ENCODE measurements at regions not wholly inside any gene's neighbourhood (a gene's known extent, or its start where the extent isn't known, plus 50 kb on each side); places are given as distances from the start of the nearest gene placed in this dataset.

DNA sequence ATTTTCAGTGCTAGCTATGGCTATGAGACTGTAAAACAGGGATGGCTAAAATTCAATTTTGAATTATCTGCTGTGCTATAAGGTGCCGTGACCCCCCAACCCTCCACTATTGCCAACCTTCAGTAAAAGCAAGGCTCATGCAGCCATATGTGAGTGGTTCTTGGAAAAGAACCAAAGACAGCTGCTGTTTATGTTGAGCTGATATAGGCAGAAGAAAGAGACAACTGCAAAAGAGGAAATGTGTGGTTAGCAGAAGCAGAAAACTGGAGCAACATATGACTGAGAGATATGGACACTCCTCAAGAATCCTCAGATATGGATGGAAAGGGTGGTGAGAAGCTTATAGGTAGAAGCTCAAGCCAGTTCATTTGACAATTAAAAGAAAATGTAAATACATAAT, 200.3 kb downstream of the TLE1 start (continued):
- TF ChIP-seq SRF (IDR thresholded peaks at IDR 0.05; ENCODE audit: low read depth, low read length) (no peak), JUN (IDR thresholded peaks at IDR 0.05; ENCODE audit: low read depth, low read length) (no peak), POU5F1 (IDR thresholded peaks at IDR 0.05; ENCODE audit: low read depth, low read length) (no peak), CHD1 (IDR thresholded peaks at IDR 0.05; ENCODE audit: low read depth, low read length) (no peak), RBBP5 (IDR thresholded peaks at IDR 0.05; ENCODE audit: borderline replicate concordance, low read depth, low read length) (no peak)
- TF ChIP-seq, protein P1, sequence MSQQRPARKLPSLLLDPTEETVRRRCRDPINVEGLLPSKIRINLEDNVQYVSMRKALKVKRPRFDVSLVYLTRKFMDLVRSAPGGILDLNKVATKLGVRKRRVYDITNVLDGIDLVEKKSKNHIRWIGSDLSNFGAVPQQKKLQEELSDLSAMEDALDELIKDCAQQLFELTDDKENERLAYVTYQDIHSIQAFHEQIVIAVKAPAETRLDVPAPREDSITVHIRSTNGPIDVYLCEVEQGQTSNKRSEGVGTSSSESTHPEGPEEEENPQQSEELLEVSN (IDR thresholded peaks at IDR 0.05) = no peak
- TF ChIP-seq, protein P2, sequence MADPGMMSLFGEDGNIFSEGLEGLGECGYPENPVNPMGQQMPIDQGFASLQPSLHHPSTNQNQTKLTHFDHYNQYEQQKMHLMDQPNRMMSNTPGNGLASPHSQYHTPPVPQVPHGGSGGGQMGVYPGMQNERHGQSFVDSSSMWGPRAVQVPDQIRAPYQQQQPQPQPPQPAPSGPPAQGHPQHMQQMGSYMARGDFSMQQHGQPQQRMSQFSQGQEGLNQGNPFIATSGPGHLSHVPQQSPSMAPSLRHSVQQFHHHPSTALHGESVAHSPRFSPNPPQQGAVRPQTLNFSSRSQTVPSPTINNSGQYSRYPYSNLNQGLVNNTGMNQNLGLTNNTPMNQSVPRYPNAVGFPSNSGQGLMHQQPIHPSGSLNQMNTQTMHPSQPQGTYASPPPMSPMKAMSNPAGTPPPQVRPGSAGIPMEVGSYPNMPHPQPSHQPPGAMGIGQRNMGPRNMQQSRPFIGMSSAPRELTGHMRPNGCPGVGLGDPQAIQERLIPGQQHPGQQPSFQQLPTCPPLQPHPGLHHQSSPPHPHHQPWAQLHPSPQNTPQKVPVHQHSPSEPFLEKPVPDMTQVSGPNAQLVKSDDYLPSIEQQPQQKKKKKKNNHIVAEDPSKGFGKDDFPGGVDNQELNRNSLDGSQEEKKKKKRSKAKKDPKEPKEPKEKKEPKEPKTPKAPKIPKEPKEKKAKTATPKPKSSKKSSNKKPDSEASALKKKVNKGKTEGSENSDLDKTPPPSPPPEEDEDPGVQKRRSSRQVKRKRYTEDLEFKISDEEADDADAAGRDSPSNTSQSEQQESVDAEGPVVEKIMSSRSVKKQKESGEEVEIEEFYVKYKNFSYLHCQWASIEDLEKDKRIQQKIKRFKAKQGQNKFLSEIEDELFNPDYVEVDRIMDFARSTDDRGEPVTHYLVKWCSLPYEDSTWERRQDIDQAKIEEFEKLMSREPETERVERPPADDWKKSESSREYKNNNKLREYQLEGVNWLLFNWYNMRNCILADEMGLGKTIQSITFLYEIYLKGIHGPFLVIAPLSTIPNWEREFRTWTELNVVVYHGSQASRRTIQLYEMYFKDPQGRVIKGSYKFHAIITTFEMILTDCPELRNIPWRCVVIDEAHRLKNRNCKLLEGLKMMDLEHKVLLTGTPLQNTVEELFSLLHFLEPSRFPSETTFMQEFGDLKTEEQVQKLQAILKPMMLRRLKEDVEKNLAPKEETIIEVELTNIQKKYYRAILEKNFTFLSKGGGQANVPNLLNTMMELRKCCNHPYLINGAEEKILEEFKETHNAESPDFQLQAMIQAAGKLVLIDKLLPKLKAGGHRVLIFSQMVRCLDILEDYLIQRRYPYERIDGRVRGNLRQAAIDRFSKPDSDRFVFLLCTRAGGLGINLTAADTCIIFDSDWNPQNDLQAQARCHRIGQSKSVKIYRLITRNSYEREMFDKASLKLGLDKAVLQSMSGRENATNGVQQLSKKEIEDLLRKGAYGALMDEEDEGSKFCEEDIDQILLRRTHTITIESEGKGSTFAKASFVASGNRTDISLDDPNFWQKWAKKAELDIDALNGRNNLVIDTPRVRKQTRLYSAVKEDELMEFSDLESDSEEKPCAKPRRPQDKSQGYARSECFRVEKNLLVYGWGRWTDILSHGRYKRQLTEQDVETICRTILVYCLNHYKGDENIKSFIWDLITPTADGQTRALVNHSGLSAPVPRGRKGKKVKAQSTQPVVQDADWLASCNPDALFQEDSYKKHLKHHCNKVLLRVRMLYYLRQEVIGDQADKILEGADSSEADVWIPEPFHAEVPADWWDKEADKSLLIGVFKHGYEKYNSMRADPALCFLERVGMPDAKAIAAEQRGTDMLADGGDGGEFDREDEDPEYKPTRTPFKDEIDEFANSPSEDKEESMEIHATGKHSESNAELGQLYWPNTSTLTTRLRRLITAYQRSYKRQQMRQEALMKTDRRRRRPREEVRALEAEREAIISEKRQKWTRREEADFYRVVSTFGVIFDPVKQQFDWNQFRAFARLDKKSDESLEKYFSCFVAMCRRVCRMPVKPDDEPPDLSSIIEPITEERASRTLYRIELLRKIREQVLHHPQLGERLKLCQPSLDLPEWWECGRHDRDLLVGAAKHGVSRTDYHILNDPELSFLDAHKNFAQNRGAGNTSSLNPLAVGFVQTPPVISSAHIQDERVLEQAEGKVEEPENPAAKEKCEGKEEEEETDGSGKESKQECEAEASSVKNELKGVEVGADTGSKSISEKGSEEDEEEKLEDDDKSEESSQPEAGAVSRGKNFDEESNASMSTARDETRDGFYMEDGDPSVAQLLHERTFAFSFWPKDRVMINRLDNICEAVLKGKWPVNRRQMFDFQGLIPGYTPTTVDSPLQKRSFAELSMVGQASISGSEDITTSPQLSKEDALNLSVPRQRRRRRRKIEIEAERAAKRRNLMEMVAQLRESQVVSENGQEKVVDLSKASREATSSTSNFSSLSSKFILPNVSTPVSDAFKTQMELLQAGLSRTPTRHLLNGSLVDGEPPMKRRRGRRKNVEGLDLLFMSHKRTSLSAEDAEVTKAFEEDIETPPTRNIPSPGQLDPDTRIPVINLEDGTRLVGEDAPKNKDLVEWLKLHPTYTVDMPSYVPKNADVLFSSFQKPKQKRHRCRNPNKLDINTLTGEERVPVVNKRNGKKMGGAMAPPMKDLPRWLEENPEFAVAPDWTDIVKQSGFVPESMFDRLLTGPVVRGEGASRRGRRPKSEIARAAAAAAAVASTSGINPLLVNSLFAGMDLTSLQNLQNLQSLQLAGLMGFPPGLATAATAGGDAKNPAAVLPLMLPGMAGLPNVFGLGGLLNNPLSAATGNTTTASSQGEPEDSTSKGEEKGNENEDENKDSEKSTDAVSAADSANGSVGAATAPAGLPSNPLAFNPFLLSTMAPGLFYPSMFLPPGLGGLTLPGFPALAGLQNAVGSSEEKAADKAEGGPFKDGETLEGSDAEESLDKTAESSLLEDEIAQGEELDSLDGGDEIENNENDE (IDR thresholded peaks at IDR 0.05; ENCODE audit: insufficient replicate concordance, low read length) = no peak
